HG03175 (cell line): ENCODE measurements at regions not wholly inside any gene's neighbourhood (a gene's known extent, or its start where the extent isn't known, plus 50 kb on each side); places are given as distances from the start of the nearest gene placed in this dataset.
"Not testable (repeated sequence)": the region's sequence is repeated elsewhere in the genome, so short reads cannot be mapped to it uniquely, and the experiment has no call there.

Experiments used
- ATAC-seq: cut with Tn5 transposase; IDR thresholded peaks from one replicate; pipeline ENCODE4 v1.9.1; 2021; ENCODE audit warnings: mild to moderate bottlenecking, moderate library complexity; ENCODE audit not compliant: unreplicated experiment

DNA sequence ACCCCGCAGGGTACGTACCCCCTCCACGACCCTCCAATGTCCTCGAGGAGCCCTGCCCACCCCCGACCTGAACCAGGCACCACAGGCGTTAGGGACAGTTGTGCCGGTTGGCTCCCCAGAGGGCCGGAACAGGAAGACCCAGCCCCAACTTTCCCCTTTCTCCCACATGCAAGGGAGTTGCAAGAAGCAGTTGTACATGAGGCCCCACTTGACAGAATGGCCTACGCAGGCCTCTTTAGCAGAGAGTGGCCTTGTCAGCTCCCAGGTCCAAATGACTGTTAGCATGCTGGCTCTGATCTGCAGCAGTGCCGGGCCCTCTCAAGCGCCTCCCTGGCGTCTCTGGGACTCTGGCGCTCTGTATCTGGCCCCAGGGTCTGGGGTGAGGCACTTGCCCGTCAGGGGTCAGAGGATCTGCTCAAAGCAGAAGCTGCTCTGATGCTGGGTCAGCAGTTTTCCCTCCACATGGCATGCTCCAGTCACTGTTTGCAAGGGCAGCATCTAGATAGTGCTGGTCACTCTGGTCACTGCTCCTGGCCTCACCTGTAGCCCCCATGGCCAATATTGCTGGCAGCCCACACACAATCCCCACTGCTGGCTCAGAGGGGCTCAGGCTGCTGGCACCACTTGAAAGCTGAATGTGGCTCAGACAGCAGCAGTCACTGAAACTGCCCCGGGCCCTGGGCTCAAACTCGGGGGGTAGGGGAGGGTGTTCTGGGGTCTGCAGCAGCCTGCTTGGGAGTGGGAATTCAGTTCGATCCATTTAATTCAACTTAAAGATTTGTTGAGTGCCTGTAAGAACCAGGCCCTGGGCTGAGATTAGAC is 254.5 kb downstream of the FAM43A start:
- no peak for ATAC-seq

DNA sequence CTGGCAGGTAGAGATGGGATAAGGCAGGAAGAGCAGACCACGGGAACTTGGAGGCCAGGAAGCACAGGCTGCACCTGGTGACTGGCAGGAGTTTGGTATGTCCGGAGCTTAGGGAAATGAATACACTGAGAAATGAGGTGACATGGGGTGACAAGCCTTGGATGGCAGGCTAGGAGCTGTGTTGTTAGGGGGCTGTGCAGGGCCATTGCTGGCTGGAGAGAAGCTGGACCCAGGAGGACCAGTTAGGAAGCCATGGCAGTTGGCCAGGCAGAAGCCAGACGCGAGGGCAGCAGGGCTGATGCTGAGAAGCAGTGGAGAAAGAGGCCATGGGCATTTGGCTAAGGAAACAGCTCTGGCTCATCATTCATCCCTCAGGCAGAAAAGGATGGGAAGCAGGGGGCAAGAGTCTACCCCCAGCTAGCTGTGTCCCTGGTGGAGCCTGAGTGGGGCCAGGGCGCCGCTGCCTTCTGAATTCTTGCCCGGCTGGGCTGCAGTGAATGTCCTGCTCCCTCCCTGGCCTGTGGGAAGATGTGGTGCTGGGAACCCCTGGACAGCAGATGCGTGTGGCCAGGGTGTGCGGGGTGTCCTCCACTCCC is 255.8 kb downstream of the FAM43A start:
- ATAC-seq, result no peak

DNA sequence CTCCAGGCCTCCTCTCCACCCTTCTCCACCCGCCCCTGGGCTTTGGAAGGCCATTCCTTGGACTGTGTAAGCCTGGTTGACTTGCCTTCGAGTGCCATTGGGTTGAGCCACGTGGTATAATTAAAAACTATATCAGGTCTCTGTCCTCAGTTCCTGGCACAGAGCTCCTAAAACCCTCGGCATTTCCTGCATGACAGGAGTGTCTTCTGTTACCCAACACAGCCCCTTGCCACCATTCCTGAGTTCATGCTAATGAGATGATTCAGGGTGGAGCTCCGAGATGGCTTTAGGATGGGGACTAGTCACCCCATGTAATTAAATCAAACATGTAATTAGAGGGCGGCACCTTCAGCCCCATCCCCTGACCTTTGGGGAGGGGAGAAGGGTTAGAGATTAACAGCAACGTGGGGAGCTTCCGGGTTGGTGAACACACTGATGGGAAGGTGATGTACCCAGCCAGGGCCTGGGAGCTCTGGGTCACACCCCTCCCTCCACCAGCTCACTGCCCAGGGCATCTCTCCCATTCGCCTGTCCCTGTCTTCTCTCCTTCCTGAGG is 256.4 kb downstream of the FAM43A start:
- ATAC-seq, result no peak

DNA sequence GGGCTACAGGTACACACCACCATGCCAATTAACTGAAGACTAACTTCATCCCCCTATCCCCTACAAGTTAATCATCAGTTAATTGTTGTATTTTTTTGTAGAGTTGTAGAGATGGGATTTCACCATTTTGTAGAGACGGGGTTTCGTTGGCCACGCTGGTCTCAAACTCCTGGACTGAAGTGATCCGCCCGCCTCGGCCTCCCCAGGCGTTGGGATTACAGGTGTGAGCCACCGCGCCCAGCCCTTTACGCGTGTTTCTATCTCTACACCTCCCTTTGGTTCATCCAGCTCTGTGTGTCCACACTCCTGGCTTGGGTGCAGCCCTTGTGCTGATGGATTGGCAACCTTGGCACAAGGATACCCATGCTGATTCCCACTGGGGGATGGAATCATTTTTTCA is 258.8 kb downstream of the FAM43A start:
- ATAC-seq, result no peak

DNA sequence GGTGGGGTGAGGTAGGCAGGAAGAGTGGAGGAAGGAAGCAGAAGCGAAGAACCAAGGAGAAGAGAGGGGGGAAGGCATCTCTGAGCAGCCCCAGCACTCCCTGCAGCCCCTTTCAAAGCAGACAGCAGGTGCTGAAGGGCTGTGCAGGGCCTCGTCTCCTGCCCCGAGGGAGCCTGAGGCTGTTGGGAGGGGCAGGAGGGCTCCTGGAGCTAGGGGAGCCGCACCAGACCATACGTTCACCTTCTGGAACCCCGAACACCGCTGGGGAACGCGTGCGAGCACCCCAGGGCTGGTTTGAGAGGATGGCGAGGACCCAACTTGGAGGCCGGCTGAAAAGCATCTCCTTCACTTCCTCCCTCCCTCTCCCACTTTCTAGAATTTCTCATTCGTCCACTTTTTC is 259.8 kb downstream of the FAM43A start:
- ATAC-seq, result no peak

DNA sequence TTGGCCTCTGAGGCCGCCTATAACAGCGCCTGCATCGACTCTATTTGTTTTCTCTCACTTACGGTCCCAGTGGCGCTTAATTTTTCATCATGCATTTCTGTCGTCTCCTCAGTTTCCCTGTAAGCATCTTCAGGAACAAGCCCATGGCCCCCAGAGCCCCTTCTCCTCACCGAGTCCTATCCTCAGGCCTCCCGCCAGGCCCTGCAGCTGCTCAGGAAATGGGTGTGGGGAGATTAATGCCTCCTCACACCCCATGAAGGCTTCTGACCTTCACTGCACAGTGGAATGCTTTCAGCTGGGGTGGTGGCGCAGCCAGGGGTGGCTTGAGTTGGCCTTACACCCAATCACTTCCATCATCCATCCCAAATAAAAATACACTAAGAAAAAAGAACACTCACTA is 260.4 kb downstream of the FAM43A start:
- ATAC-seq, result no peak

DNA sequence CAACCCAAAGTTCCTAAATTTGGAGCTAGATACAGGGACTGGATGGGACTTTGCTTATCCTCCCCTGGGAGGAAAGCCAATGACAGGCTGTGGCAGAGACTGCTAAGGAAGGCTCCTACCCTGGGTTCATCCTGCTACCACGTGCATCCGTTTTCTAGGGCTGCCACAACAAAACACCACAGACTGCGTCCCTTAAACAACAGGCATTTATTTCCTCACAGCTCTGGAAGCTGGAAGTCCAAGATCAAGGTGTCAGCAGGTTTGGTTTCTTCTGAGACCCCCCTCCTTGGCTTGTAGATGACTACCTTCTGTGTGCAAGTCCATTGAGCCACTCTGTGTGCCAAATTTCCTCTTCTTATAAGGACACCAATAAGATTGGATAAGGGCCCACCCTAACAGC is 263.9 kb downstream of the FAM43A start:
- no peak for ATAC-seq

DNA sequence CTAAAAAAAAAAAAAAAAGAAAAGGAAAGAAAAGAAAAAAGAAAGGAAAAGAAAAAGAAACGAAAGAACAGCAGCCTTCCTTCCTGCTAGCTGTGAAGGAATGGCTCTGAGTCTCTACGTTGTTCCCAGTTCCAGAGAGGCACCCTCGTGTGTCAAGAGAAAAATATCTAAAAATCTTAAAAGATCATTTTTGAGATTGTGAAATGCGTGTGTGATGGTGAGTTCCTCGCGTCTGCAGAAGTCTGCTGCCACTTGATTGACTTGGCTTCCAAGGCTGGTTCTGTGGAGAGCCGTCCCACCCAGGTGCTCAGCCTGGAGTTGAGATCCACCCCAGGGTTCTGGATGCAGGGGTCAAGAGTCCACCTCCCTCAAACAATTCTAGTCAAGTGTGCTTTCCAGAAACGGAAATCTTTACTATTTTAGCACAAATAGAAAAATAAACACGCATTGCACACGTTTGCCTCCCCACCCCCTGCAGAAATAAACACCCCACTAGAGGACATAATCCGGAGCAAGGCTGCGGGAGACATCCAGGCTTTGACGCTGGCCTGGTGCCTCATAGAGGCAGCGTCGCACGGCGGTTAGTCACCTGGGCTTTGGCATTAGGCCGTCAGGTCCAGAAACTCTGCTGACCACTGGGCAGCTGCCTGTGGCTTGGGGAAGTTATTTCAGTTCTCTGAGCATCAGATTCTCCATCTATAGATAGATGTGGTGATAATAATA is 265.4 kb downstream of the FAM43A start:
- no peak for ATAC-seq

DNA sequence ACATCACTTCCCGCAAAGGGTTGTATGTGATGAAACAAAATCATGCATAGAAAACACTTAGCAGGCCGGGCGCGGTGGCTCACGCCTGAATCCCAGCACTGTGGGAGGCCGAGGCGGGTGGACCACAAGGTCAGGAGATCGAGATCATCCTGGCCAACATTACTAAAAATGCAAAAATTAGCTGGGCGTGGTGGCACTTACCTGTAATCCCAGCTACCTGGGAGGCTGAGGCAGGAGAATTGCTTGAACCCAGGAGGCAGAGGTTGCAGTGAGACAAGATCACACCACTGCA is 265.9 kb downstream of the FAM43A start:
- not testable (repeated sequence) for ATAC-seq

DNA sequence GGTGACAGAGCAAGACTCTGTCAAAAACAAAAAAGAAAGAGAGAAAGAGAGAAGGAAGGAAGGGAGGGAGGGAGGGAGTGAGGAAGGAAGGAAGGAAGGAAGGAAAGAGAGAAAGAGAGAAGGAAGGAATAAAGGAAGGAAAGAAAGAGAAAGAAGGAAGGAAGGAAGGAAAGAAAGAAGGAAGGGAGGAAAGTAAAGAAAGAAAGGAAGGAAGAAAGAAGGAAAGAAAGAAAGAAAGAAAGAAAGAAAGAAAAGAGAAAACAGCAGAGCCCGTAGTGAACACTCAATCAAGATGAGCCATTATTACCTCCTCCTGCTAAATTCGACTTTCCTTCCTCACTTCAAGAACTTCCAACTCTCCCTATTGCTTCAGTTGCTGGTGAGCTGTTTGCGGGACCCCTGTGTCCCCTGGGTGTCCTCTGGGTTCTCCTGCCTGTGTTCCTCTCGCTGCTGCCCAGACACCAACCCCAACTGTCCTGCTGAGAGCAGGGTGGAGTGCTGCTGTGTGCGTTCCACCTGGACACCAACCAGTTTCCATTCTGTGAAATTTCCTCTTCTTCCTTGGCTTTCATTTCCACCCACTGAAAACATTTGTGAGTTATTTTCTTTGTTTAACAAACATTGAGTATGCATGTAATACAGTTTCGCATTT is 266.4 kb downstream of the FAM43A start:
- no peak for ATAC-seq

DNA sequence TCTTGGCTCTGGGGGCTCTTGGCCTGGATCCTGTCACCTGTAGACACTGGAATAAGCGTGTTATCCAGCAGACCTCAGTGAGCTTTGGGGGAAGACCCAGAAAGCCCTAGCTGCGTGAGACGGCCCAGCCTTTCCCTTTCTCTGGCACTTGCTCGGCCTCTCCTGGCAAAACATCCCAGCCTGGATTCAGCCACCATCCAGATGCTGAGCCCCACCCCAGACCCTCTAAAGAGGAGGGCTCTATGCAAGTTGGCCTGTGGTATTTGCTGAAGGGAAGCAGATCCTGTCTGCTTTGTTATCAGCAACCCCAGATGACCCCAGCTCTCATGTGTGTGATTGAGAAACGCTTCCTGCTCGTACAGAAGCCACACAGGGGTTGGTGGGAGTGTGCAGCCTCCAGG is 267.2 kb downstream of the FAM43A start:
- no peak for ATAC-seq

DNA sequence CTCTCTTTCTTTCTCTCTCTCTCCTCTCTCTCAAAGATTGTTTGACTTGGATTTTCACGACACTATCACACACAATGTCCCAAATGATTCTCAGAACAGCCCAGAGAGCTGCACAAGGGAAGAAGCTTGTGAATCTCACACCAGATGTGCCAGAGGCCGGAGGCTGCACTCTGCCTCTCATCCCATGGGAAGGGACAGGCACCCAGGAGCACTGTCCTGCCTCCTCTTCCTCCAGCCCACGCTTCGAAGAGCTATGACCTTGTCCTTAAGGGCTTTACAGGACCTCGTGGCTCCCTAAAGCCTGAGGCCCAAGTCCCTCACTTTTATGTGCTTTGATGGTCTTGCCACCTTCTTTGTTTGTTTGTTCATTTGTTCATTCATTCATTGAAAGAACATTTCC is 267.6 kb downstream of the FAM43A start:
- ATAC-seq, result no peak

DNA sequence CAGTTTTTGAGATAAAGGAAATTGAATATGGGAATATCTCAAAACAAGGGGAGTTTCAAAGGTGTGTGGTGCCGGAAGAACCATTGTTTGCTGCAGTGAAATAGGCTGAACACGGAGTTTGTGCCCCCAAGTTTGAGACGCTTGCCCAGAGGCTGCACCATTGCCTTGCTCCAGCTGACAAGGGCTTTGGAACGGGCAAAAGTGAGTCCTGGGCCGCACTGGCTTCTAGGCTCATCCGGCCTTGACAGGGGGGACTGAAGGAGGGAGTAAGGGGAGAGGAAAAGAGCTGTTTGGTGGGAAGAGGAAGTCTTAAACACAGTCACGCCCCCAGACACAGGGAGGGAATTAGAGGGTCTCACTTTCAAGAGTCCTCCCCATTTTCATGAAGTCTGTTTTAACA is 269.9 kb downstream of the FAM43A start:
- ATAC-seq, result no peak

DNA sequence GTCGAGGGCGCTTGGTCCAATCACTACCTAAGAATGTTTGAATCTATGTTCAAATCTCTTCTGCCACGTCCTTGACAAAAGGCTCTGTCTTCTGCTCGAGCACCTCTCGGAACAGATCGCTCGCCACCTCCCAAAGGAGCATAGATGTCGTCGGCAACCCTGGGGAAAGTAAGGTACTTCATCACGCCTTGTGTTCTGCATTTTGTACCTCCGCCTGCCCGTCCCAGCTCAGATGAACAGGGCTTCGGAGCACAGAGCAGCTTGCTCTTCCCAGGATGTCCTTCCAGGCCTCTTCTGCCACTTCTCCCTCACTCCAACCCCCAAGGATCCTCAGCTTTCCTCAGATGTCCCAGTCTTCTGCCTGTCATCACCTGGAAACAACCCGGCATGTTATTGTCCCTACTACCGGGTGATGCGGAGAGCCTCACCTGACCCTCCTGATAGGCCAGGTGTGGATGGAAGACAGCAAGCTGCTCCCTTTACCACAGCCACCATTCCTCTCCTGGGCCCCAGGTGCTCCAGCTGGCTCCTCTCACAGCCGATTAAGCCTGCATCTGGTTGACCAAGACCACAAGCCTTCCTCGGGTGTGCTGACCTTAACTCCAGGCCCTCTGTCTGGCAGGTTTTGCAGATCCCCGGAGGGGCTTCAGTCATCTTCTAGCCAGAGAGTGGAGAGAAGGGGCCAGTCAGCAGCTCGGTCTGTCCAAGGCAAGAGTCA is 270.5 kb downstream of the FAM43A start:
- ATAC-seq, result no peak

DNA sequence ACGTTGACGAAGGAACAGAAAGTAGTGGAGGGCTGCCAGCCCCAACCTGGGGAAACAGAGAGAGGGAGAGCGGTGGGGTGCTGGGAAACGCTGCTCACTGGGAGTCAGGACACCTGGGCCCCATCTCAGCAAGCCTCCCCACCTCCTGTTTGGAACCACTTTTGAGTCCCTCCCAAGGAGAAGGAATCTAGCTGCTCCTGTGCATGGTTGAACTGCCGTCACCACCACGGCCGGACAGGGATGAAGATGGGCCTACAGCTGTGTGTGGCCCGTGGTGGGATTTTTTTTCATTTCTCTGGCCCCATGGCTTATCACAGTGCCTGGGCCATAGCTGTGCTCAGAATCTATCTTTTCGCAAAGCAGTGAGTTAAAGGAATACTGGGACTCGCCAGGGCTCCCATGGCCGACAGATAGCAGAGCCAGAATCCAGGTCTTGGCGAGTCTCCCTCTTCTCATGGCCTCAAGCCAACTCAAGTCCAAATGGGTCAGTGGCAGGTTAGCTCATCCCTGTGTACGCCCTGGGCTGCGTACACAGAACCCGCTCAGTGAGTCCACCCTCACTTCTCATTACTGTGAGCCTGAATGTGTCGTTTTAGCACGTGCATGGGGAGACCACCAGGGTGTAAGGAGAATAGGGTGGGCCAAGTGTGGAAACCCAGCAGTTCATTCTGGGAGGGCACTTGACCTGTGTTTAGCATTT is 271.2 kb downstream of the FAM43A start:
- no peak for ATAC-seq

DNA sequence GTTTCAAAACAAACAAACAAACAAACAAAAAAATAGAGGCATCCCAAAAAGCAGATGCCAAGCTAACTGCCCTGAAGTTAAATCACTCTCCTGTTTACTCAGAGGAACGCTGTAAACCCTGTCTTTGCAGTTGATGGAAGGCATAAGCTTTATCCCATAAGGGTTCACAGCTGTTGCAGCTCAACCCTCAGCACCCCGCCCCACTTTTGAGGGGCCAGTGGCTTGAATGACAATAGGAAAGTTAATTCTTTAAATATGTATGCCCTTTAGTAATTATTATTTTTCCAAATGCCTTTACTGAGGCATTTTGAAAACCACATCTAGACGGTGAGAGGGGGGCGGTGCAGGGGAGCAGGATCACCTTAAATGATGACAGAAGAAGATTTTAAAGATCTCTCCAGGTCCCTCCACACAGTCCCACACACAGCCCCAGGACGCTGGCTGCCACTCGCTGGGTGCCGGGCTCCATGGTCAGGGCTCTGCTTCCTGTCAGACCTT is 272.1 kb downstream of the FAM43A start:
- no peak for ATAC-seq

DNA sequence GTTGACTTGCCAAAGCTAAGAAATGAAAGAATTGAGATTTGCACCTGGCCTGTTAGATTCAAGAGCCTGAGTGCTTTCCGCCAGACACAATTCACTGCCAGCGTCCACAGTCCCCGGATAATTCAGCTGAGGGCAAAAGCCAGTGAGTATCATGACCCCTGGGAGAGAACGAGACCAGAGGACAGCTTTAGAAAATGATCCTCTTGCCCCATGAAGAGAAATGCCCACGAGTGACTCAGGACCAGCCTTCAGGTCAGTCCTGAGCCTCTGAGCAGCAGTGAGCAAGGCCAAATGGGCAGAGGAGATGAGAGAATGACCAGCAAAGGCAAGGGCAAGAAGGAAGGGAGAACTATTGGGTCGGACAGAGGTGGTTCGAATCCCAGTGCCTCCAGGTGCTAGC is 273.5 kb downstream of the FAM43A start:
- ATAC-seq, result no peak

DNA sequence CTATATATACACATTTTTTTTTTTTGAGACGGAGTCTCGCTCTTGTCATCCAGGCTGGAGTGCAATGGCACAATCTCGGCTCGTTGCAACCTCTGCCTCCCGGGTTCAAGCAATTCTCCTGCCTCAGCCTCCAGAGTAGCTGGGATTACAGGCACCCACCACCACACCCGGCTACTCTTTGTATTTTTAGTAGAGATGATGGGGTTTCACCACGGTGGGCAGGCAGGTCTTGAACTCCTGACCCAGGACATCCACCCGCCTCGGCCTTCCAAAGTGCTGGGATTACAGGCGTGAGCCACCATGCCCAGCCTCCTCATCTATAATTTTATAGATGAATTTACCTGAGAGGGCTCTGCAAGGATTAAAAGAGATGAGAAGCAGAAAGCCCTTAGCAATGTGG is 274.0 kb downstream of the FAM43A start:
- ATAC-seq, result not testable (repeated sequence)

DNA sequence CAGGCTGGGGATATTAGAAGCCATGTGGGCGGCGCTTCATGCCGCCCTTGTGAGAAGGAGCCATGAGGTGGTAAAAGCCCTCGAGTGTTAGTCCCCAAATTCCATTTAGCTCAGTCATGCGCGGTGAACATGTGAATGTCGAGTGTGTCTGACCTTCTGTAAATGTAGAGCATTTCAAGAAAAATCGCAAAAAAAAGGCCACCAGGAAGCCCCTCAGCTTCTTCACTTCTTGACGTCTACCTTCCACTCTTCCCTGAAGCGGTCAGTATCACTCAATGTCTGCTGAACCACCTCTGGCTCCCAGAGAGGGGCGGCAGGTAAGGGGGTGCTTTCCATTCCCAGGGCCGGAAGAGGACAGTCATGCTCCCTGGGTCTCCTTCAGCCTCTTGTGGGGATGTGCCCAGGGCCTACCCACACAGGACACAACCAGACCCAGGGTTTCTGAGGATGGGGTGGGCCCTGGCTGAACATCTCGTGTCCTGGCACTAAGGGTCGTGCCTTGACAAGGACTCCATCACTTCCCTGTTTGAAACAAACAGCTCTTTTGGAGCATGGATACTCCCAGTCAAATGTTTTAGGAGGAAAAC is 274.9 kb downstream of the FAM43A start:
- ATAC-seq, result no peak

DNA sequence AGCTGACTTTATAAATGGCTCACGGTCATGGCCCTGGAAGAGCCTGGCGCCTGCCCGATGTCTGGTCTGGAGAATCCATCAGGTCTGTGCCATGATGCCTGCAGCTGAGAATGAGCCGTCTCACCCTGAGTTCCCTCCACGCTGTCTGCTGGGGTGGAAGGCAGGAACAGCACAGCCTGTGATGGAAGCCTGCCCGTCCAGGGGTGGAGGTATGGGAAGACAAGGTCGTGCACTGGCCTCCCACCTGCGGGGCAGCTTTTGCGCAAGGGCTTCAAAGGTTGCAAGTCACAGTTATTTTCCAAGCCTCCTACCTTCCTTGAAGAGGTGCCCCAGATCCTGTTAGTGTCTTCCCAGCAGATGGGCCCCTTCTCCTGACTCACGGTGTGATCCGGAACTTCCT is 275.5 kb downstream of the FAM43A start:
- no peak for ATAC-seq
